ENCODE measurements at regions not wholly inside any gene's neighbourhood (a gene's known extent, or its start where the extent isn't known, plus 50 kb on each side); places are given as distances from the start of the nearest gene placed in this dataset.

DNA sequence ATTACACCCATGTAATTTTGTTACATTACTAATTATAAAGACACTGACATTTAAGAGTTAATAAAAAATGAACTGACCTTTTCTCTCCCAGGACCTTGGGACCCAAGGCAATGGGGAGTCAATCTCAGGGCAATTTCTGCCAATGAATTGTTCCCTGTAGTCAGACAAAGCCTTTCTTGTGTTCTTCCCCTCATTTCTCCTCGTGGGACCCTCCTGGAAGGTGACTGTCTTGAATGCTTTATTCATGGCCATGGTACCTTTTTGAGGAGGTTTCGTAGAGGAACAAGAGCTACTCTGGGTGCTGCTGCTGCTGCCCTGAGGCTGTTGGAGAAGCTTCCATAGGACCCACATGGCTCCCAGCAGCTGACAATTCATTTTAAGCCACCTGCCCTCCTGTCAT is 190.3 kb downstream of the SNX18 start:
- no peak for TF ChIP-seq POLR2AphosphoS5 (IDR thresholded peaks at IDR 0.05)
- TF ChIP-seq CTCF (IDR thresholded peaks at IDR 0.05) = no peak
- no peak for TF ChIP-seq POLR2A (IDR thresholded peaks at IDR 0.05)
- no peak for TF ChIP-seq EP300 (IDR thresholded peaks at IDR 0.05)
